ENCODE measurements at regions not wholly inside any gene's neighbourhood (a gene's known extent, or its start where the extent isn't known, plus 50 kb on each side); places are given as distances from the start of the nearest gene placed in this dataset.

DNA sequence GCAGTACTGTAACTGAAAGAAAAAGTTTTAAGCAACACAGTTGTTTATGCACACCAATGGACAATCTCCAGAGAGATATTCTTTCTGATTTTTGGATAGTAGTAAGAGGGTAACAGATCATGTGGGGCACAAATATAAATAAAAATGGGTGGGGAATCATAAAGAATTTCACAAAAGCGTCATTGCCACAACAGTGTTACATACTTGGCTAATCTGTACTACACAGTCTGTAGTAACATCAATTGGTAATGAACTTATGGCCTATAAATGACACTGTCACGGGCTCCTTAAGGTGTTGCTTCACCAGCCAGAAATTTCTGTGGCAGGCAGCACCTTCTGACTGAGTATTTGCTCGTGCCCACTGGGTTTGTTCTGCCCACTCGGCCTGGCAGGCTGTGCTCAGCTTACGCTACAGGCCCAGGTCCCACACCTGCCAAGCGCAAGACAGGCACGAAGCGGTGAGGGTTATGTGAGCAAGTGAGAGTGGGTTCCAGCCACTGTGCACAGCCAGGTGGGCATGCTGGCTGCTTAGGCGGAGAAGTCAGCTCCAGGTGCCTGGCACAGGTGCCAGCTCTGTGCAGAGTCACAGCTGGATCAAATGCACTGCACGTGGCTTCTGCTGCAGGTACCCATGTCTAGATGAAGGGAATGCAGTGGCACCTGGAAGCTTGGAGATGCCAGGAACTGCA lies 532.5 kb upstream of the SLC39A10 start:
- ATAC-seq (no peak), FAIRE-seq (no peak), DNase-seq (peak in 1 of 6 donors; percentile 33)
- Histone ChIP-seq H3K36me3 (no peaks in the 10 kb centered on the region), H3K4me3 (no peak overlapping the region), H3K27me3 (no peaks in the 10 kb centered on the region), H3K27ac (no peak overlapping the region), H3K4me1 (no peaks in the 10 kb centered on the region), H3K9me3 (no peaks in the 10 kb centered on the region)
- WGBS, 2 donors, result 64 to 73% methylated on average over 10 of the region's 10 CpGs
- TF ChIP-seq, protein P1, sequence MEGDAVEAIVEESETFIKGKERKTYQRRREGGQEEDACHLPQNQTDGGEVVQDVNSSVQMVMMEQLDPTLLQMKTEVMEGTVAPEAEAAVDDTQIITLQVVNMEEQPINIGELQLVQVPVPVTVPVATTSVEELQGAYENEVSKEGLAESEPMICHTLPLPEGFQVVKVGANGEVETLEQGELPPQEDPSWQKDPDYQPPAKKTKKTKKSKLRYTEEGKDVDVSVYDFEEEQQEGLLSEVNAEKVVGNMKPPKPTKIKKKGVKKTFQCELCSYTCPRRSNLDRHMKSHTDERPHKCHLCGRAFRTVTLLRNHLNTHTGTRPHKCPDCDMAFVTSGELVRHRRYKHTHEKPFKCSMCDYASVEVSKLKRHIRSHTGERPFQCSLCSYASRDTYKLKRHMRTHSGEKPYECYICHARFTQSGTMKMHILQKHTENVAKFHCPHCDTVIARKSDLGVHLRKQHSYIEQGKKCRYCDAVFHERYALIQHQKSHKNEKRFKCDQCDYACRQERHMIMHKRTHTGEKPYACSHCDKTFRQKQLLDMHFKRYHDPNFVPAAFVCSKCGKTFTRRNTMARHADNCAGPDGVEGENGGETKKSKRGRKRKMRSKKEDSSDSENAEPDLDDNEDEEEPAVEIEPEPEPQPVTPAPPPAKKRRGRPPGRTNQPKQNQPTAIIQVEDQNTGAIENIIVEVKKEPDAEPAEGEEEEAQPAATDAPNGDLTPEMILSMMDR (IDR thresholded peaks at IDR 0.05), result no peak
- intact Hi-C loops (cut with DNase I), result no loop called here

DNA sequence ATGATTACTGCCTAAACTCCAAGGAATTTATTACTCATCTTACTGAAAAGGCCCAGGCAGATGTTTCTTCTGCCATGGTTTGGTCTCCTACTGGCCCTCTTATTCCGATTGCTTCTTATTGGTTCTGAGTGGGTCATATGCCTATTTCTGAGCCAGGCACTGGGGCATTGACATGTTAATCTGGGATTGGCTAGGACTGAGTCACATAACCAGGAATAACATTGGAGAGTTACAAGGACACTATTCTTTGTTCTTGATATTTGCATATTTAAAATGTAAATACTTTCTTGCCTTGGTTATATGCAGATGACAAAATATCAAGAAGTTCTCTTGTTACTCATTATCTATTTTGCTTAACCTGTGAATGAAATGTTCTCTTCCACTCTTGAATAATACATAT lies 534.4 kb upstream of the SLC39A10 start:
- no peaks in the 10 kb centered on the region for H3K36me3 ChIP-seq
- no peaks in the 10 kb centered on the region for H3K4me1 ChIP-seq
- ATAC-seq, result no peak
- 35 to 66% methylated on average over 1 of the region's 1 CpG for WGBS, 2 donors
- DNase-seq, result no peak
- H3K27ac ChIP-seq, result no peak overlapping the region
- intact Hi-C loops (cut with DNase I), result no loop called here
- no peaks in the 10 kb centered on the region for H3K27me3 ChIP-seq
- TF ChIP-seq, protein P1 (IDR thresholded peaks at IDR 0.05), result no peak
- no peak overlapping the region for H3K4me3 ChIP-seq
- H3K9me3 ChIP-seq, result no peaks in the 10 kb centered on the region
- no peak for FAIRE-seq

DNA sequence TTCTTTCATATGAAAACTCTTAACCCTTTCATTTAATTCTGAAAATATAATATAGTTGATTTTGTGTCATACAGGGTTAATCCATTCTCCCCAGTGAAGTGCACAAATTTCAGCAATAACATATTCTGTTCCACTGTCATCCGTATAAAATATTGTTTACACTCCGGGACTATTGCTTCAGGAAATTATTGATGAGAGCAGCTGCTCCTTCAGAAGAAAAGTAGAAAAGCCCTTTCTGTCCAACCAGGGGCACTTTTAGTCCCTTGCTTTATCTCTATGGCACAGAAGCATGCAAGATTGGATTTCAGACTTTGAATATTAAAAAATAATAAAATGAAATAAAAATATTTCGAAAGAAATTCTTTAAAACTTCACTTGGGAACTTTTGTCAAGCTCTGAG lies 535.7 kb upstream of the SLC39A10 start:
- no peaks in the 10 kb centered on the region for H3K9me3 ChIP-seq
- no peak for ATAC-seq
- H3K27me3 ChIP-seq, result no peaks in the 10 kb centered on the region
- FAIRE-seq, result no peak
- no peak for DNase-seq
- no peak overlapping the region for H3K4me3 ChIP-seq
- no peak overlapping the region for H3K27ac ChIP-seq
- TF ChIP-seq, protein P1 (IDR thresholded peaks at IDR 0.05), result no peak
- H3K4me1 ChIP-seq, result no peaks in the 10 kb centered on the region
- intact Hi-C loops (cut with DNase I), result no loop called here
- 22 to 27% methylated on average over 3 of the region's 3 CpGs for WGBS, 2 donors
- H3K36me3 ChIP-seq, result no peaks in the 10 kb centered on the region

DNA sequence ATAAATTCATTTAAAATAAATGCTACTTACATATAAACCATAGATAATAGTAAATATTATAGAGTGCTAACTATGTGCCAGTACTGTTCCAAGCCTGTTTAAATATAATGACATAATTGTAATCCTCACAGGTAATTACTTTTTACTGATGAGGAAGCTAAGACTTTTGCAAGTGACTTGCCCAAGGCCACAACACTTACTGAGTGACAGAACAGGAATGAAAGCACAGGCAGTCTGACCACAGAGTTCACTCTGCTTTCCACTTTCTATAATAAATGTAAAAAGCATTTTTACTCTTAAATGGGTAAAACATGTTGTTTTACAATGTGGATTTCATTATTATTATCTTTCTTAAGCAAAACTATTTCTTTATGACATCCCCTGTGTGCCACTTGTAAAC lies 537.8 kb upstream of the SLC39A10 start:
- TF ChIP-seq, protein P1 (IDR thresholded peaks at IDR 0.05), result no peak
- Histone ChIP-seq H3K27me3 (no peaks in the 10 kb centered on the region), H3K4me3 (no peak overlapping the region), H3K9me3 (no peaks in the 10 kb centered on the region), H3K4me1 (no peaks in the 10 kb centered on the region), H3K36me3 (no peaks in the 10 kb centered on the region), H3K27ac (no peak overlapping the region)
- ATAC-seq (no peak), FAIRE-seq (no peak), DNase-seq (no peak)
- intact Hi-C loops (cut with DNase I), result no loop called here

DNA sequence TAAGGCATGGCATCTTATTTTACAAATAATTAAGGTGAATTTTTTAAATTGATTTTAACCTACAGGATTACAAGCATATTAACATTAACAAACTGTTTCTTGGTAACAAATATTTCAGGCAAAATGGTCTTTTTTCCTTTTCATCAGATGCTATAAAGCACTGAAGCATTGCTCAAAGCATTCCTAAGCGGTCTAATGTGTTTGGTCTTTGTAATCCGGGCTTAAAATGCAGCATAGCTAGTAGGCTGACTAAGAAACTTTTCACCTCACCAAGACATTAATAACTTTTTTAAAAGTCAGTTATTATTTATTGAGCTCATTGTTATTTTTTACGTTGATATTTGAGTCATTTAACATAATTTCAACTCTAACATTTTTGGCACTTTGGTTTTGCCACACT lies 538.8 kb upstream of the SLC39A10 start:
- ATAC-seq (no peak), FAIRE-seq (no peak), DNase-seq (no peak)
- Histone ChIP-seq H3K9me3 (no peaks in the 10 kb centered on the region), H3K4me3 (no peak overlapping the region), H3K4me1 (no peaks in the 10 kb centered on the region), H3K36me3 (no peaks in the 10 kb centered on the region), H3K27ac (no peak overlapping the region), H3K27me3 (no peaks in the 10 kb centered on the region)
- 59 to 70% methylated on average over 3 of the region's 3 CpGs for WGBS, 2 donors
- intact Hi-C loops (cut with DNase I), result no loop called here
- TF ChIP-seq, protein P1 (IDR thresholded peaks at IDR 0.05), result no peak
